PC-3 (cell line): ENCODE measurements at regions not wholly inside any gene's neighbourhood (a gene's known extent, or its start where the extent isn't known, plus 50 kb on each side); places are given as distances from the start of the nearest gene placed in this dataset.

Experiments used
- CTCF ChIP-seq: fragments of 300-600 bp; sonication (generic); conservative IDR thresholded peaks from 2 replicates; pipeline ENCODE4 v1.5.1; 2017; ENCODE audit warnings: antibody characterized with exemption, low read depth, mild to moderate bottlenecking, low read length
- EZH2 ChIP-seq: fragments of 300-600 bp; sonication (generic); IDR thresholded peaks from one replicate; pipeline ENCODE4 v1.6.1; 2017; ENCODE audit warnings: antibody characterized with exemption, mild to moderate bottlenecking, low read length; ENCODE audit not compliant: unreplicated experiment
- EZH2phosphoT487 ChIP-seq: fragments of 300-600 bp; sonication (generic); IDR thresholded peaks from 2 replicates; pipeline ENCODE4 v1.6.1; 2018; ENCODE audit warnings: mild to moderate bottlenecking, antibody characterized with exemption, low read length, borderline replicate concordance

GRCh38 chr20:55934146-55934545 lies 71.2 kb downstream of the CBLN4 start:
- no peak for TF ChIP-seq CTCF
- no peak for TF ChIP-seq EZH2
- no peak for TF ChIP-seq EZH2phosphoT487
